NCI-H2196 (cell line): ENCODE measurements at regions not wholly inside any gene's neighbourhood (a gene's known extent, or its start where the extent isn't known, plus 50 kb on each side); places are given as distances from the start of the nearest gene placed in this dataset.

Experiments
- DNase-seq: peaks from one replicate; lab custom pipeline; 2025; ENCODE audit not compliant: unreplicated experiment; lab: John Stamatoyannopoulos, UW

- no peak for DNase-seq
Observed at GRCh38 chr16:65500919-65501318, 379.1 kb upstream of the CDH11 start.

GRCh38 chr16:65500007-65500406, 378.1 kb upstream of the CDH11 start:
- no peak for DNase-seq

GRCh38 chr16:65499566-65499965, 377.7 kb upstream of the CDH11 start:
- DNase-seq, result no peak

- no peak for DNase-seq
Observed at GRCh38 chr16:65497571-65497970, 375.7 kb upstream of the CDH11 start.

GRCh38 chr16:65495106-65495505, 373.2 kb upstream of the CDH11 start:
- no peak for DNase-seq

GRCh38 chr16:65494609-65495008, 372.7 kb upstream of the CDH11 start:
- DNase-seq, result no peak

- DNase-seq, result no peak
Observed at GRCh38 chr16:65494080-65494479, 372.2 kb upstream of the CDH11 start.

GRCh38 chr16:65490286-65490685, 368.4 kb upstream of the CDH11 start:
- DNase-seq, result no peak

GRCh38 chr16:65489531-65490023, 367.7 kb upstream of the CDH11 start:
- DNase-seq, result no peak

GRCh38 chr16:65487231-65487630, 365.4 kb upstream of the CDH11 start:
- no peak for DNase-seq

GRCh38 chr16:65481956-65482355, 360.1 kb upstream of the CDH11 start:
- no peak for DNase-seq

- no peak for DNase-seq
Observed at GRCh38 chr16:65480281-65481091, 358.6 kb upstream of the CDH11 start.

GRCh38 chr16:65476448-65476955, 354.6 kb upstream of the CDH11 start:
- DNase-seq, result no peak

- no peak for DNase-seq
Observed at GRCh38 chr16:65473699-65474098, 351.8 kb upstream of the CDH11 start.

- no peak for DNase-seq
Observed at GRCh38 chr16:65469116-65469515, 347.3 kb upstream of the CDH11 start.

- no peak for DNase-seq
Observed at GRCh38 chr16:65468133-65468532, 346.3 kb upstream of the CDH11 start.

GRCh38 chr16:65463652-65464260, 341.9 kb upstream of the CDH11 start:
- no peak for DNase-seq

GRCh38 chr16:65457084-65457483, 335.2 kb upstream of the CDH11 start:
- no peak for DNase-seq

GRCh38 chr16:65455761-65456160, 333.9 kb upstream of the CDH11 start:
- no peak for DNase-seq

GRCh38 chr16:65453646-65454045, 331.8 kb upstream of the CDH11 start:
- no peak for DNase-seq

GRCh38 chr16:65449526-65449925, 327.7 kb upstream of the CDH11 start:
- no peak for DNase-seq

GRCh38 chr16:65446427-65446826, 324.6 kb upstream of the CDH11 start:
- no peak for DNase-seq
